ENCODE measurements at regions not wholly inside any gene's neighbourhood (a gene's known extent, or its start where the extent isn't known, plus 50 kb on each side); places are given as distances from the start of the nearest gene placed in this dataset.
"Not testable (repeated sequence)": the region's sequence is repeated elsewhere in the genome, so short reads cannot be mapped to it uniquely, and the experiment has no call there.

GRCh38 chr15:81859737-81860516, 185.9 kb downstream of the MEX3B start:
- peak; percentile 23 for DNase-seq

DNA sequence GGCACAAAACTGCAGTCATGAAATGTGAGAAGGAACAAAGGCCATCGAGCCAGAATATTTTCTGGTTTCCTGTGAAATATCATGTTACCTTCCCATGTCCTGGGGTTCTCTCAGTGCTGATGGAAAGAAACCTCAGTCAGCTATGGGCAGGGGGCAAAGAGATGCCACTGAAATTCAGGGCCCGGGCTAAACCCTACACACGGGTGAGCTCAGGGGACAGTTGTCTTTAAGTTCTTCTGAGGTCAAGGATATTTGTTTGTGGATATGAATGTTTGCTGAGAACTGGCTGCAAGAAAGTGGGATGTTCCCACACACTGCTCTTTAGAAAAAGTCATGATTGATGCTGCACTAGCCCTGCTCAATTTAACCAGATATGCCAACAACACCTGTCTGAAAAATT, 187.2 kb downstream of the MEX3B start:
- no peak for DNase-seq

- no peak for DNase-seq
These were observed 187.7 kb downstream of the MEX3B start for GRCh38 chr15:81858136-81858535.

DNA sequence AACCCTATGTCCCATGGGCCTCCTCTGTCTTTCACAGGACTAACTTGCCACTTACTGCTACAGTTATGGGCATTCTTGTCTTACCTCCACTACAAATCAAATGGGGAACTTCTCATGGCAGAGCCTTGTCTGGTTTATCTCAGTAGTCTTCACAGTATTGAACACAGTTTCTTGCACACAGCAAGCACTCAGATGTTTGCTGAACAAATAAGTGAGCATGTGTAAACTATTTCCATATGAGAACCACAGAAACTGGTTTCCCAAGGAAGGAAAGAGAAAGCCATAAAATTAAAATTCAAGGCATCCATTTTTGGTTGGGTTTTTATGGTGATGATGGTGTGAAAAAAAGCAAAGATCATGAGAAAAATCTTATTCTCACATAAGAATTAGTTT, 189.2 kb downstream of the MEX3B start:
- DNase-seq, result no peak

- no peak for DNase-seq
These were observed 189.7 kb downstream of the MEX3B start for GRCh38 chr15:81856001-81856633.

- no peak for DNase-seq
These were observed 192.6 kb downstream of the MEX3B start for GRCh38 chr15:81853150-81853748.

DNA sequence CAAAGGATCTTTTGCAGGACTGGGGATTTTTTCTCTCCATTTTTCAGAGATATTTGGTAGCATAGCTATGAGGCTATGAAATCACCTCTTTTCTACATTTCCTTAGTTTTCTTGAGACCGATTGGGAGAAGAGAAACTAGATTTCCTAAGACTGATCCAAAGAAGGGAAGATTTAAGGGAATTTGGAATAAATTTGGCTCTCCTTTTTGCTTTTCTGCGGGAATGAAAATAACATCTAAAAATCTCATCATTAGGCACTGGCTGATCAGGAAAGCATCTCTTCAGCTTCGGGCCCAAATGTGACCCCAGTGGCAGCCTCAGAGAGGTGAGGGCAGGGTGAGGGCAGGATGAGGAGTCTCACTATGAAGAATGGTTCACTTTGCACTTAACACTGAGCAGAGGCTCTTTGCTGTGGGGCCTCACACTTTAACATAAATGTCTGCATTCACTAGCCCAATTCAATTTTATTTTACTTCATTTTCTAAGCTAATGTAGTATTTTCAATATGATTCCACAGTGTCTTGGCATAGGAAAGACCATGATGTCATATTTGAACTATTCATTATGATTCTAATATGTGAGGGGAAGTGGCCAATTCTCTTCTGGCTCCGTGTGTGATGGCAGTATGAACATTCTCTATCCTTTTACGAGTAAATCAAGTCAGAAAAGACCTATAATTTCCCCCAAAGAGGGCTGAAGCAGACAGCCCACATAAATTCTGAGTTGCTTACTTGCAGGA, 193.2 kb downstream of the MEX3B start:
- DNase-seq, result no peak

DNA sequence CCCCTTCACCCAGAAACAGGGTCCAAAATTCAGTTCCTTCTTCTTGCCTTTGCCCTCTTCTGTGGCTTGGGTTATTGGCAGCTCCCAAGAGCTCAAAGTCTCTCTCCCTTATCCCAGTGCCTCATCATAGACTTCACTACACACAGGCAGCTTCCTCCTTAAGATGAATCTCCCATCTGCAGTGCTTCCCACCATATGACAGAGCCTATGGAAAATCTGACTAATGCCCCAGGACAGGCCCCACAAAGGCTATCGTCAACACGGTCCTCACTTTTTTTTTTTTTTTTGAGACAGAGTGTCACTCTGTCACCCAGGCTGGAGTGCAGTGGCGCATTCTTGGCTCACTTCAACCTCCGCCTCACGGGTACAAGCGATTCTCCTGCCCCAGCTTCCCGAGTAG, 194.1 kb downstream of the MEX3B start:
- no peak for DNase-seq

- DNase-seq, result no peak
These were observed 194.5 kb downstream of the MEX3B start for GRCh38 chr15:81851325-81851724.

DNA sequence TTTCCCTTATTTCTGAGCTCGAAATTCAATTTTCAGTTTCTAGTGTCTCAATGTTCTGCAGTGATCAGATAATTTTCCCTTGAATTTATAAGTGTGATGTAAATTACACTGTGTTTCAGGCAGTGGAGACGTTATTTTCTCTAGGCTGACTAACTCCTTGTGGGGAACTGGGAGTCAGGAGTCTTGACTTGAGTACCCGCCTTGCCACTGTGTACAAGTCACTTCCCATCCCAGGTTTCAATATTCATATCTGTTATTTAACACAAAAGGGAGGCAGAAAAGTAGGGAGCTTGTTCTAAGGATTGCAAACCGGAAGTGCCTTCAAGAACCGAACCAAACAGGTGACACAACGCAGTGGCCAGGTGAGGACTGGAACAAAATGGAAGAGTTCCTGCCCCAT, 196.5 kb downstream of the MEX3B start:
- DNase-seq, result no peak

- no peak for DNase-seq
These were observed 197.1 kb downstream of the MEX3B start for GRCh38 chr15:81848701-81849100.

DNA sequence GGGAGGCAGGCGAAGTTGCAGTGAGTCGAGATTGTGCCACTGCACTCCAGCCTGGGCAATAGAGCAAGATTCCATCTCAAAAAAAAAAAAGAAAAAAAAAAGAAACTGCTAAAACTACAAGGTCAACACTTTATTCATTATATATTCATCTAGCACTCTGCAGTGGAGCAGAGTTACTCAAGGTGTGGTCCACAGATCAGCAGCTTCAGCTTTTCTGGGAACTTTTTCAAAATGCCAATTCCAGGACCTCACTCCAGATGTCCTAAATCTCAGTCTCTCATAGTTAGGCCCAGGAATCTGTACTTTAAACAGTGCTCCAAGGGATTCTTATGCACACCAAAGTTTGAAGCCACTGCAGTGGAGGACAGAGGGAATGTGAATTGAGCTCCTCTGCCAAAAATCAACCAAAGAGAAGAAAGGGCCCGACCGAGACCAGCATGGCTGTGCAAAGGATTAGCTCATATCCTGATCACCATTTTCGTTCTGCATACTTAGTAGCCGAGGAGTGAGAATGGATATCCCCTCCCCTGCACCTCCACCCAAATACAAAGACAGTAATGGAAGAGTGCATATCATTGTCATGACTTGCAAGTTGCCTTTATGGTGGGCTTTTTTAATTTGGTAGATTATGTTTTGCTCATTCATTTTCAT, 201.9 kb downstream of the MEX3B start:
- DNase-seq, result no peak

DNA sequence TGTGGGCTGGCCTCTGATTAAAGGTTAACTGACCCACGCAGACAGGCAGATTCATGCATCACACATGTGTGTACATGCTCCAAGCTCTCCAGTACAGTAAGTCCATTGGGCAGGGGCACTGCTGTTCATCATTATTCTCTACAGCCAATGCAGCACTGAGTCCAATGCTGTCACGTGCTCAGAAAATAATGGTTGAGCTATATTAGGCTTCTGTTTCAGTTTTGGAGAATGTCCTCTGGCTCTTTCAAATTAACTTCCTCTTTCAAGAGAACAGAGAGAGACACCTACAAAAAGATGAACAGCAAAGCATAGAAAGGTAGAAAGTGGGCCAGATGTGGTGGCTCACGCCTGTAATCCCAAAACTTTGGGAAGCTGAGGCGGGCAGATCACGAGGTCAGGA, 202.6 kb downstream of the MEX3B start:
- no peak for DNase-seq

- DNase-seq, result no peak
These were observed 206.4 kb downstream of the MEX3B start for GRCh38 chr15:81839387-81839786.

DNA sequence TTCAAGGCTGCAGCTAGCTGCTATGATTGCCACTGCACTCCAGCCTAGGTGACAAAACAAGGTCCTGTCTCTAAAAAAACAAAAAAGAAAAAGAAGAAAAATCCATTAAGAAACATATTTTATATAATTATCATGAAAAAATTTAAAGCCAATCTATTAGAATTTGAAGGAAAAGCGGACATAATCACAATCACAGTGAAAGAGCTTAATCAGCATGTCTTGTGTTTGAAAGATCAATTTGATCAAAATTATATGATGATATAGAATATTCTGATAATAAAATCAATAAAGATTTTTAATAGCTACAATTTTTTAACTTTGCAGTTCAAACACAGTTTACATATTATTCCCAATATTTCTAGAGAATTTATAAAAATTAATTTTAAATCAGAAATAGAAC, 210.1 kb downstream of the MEX3B start:
- DNase-seq, result no peak

DNA sequence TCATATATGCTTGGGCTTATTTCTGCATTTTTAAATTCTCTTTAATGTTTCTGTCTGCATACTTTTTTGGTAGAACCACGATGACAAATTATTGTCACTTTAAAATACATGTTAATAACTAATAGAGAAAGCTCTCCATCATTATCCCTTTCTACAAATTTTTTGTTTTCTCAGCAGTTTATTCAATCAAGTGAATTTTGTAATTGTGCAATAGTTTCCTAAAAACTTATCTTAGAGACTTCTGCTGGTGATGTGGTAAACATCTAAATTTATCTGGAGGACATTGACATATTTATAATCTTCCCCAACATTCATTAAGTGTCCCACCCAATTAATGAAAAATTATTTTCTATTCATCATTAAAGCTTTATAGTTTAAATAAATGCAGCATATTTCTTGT, 215.3 kb downstream of the MEX3B start:
- DNase-seq, result no peak

DNA sequence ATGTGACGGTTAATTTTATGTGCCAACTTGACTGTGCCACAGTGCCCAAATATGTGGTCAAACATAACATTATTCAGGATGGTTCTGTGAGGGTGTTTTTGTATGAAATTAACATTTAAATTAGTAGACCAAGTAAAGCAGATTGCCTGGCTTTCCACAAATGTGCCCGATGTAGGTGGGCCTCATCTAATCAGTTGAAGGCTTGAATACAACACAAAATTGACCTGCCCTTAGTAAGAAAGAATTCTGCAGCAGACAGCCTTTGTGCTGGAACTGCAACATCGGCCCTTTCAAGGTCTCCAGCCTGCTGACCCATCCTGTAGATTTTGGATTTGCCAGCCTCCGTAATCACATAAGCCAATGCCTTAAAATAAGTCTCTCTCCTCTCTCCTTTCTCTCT, 215.9 kb downstream of the MEX3B start:
- DNase-seq, result no peak

GRCh38 chr15:81828135-81828534, 217.7 kb downstream of the MEX3B start:
- DNase-seq, result no peak

DNA sequence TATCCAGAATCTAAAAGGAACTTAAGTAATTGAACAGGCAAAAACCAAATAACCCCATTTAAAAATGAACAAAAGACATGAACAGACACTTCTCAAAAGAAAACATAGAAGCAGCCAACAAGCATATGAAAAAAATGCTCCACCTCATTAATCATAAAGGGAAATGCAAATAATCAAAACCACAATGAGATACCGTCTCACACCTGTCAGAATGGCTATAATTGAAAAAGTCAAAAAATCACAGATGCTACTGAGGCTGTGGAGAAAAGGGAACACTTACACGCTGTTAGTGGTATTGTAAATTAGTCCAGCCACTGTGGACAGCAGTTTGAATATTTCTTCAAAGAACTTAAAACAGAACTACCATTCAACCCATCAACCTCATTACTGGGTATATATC, 220.7 kb downstream of the MEX3B start:
- no peak for DNase-seq

DNA sequence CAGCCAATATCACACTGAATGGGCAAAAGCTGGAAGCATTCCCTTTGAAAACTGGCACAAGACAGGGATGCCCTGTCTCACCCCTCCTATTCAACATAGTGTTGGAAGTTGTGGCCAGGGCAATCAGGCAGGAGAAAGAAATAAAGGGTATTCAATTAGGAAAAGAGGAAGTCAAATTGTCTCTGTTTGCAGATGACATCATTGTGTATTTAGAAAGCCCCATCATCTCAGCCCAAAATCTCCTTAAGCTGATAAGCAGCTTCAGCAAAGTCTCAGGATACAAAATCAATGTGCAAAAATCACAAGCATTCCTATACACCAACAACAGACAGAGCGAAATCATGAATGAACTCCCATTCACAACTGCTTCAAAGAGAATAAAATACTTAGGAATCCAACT, 223.2 kb downstream of the MEX3B start:
- DNase-seq, result not testable (repeated sequence)

DNA sequence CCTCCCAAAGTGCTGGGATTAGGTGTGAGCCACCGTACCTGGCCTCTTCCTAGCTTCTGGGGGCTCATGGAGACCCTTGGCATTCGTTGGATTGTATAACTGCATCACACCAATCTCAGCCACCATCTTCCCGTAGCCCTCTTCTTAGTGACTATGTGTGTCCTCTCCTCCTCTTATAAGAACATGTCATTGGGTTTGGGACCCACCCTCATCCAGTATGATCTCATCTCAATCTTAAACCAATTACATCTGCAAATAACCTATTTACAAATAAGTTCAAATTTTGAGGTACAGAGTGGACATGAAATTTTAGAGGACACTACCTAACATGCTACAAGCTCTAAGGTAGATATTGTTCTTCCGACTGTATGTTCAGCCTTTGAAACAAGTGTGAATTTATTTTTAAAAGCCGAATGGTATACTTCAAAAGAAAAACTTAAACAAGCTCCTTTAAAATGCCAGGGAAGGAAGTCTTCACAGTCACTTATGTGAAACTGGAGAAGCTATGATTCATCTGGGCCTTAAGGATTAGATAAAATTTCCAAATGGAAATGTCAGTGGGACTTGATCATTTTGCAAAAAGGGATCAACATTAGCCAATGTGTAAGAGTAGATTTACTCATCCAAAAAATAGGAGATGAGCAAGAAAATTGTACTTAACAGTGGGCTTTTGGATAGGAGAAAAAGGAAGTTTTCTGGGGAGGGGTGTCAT, 225.7 kb downstream of the MEX3B start:
- DNase-seq, result no peak

- no peak for DNase-seq
These were observed 230.8 kb downstream of the MEX3B start for GRCh38 chr15:81814882-81815455.
